ENCODE measurements at regions not wholly inside any gene's neighbourhood (a gene's known extent, or its start where the extent isn't known, plus 50 kb on each side); places are given as distances from the start of the nearest gene placed in this dataset.

DNA sequence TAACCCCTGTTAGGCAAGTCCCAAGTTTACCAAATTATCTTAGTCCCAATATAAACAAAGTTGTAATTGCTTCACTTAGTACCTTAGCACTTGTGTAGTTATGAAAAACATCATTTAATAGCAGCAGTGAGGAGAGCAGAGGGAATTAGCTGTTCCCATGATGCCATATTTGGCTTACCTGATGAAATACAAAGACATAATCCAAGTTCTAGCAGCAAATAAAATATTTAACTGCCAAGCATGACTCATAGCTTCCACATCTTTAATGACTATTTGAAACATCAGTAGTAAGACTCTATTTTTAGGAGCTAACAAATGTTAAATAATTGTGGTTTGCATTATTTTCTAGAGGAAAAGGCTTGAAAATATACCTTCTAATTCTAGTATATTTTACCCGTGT is 94.0 kb upstream of the MCHR2 start (continued):
- TF ChIP-seq SKIL (IDR thresholded peaks at IDR 0.05; ENCODE audit: low read depth, poor library complexity, severe bottlenecking) (no peak), POLR2AphosphoS5 (IDR thresholded peaks at IDR 0.05; ENCODE audit: low read length) (no peak)

- no TSS peak for BruUV-seq (replicated peaks)
- ChIA-PET POLR2A (no interaction called here), RAD21 (ENCODE audit: unreplicated experiment) (no interaction called here), CTCF (no interaction called here), SMC1A (ENCODE audit: uncharacterized antibody, unreplicated experiment) (interaction anchor here (0.9 to 1.9 kb wide), 3 partner anchors 22 to 467 kb away, joined by 3 to 4 read pairs (median 3); no protein-coding TSS in a partner anchor)
- Histone ChIP-seq H3K27ac (ENCODE audit: control insufficient read depth, insufficient read depth) (no peak overlapping the region), H3K36me3 (ENCODE audit: control insufficient read depth in 2 of 2, insufficient read depth in 2 of 2, low read length in 1 of 2) (no peaks in the 10 kb centered on the region), H3K4me1 (ENCODE audit: control insufficient read depth, insufficient read depth, low read length) (no peaks in the 10 kb centered on the region), H3K4me3 (no peak overlapping the region), H3K27me3 (replicated peaks in 1 of 2; ENCODE audit: control insufficient read depth in 2 of 2, insufficient read depth in 2 of 2, low read length in 1 of 2) (no peaks in the 10 kb centered on the region), H3K4me2 (ENCODE audit: control insufficient read depth, insufficient read depth) (no peak overlapping the region), H3K9me3 (replicated peaks; ENCODE audit: control insufficient read depth, insufficient read depth, low read length) (no peaks in the 10 kb centered on the region), H2AFZ (ENCODE audit: control insufficient read depth, low read depth, low read length) (no peak overlapping the region), H4K20me1 (ENCODE audit: control insufficient read depth, insufficient read depth) (no peaks in the 10 kb centered on the region), H3K9ac (ENCODE audit: control insufficient read depth, insufficient read depth, low read length) (no peak overlapping the region), H3K79me2 (ENCODE audit: control insufficient read depth, insufficient read depth, low read length) (no peaks in the 10 kb centered on the region)
- intact Hi-C loops (cut with micrococcal nuclease; ENCODE audit: unreplicated experiment), result no loop called here
- TF ChIP-seq, protein P1, sequence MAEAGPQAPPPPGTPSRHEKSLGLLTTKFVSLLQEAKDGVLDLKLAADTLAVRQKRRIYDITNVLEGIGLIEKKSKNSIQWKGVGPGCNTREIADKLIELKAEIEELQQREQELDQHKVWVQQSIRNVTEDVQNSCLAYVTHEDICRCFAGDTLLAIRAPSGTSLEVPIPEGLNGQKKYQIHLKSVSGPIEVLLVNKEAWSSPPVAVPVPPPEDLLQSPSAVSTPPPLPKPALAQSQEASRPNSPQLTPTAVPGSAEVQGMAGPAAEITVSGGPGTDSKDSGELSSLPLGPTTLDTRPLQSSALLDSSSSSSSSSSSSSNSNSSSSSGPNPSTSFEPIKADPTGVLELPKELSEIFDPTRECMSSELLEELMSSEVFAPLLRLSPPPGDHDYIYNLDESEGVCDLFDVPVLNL (IDR thresholded peaks at IDR 0.05; ENCODE audit: low read depth, low read length), result no peak
- no peak for TF ChIP-seq TBL1XR1 (IDR thresholded peaks at IDR 0.05; ENCODE audit: low read depth, low read length)
- no peak for TF ChIP-seq CTCF (IDR thresholded peaks at IDR 0.05 in 2 of 3, conservative IDR thresholded peaks at IDR 0.05 in 1 of 3; ENCODE audit: control insufficient read depth in 2 of 3, extremely low read depth in 1 of 3, insufficient read depth in 1 of 3, low read depth in 3 of 3, low read length in 3 of 3)
- TF ChIP-seq RAD21 (IDR thresholded peaks at IDR 0.05; ENCODE audit: insufficient read depth, low read depth, low read length), result no peak
- no peak for TF ChIP-seq ZZZ3 (IDR thresholded peaks at IDR 0.05; ENCODE audit: control insufficient read depth, insufficient read length, low read depth)
- TF ChIP-seq EGR1 (IDR thresholded peaks at IDR 0.05; ENCODE audit: borderline replicate concordance in 1 of 2, low read depth in 2 of 2, low read length in 2 of 2), result no peak
- TF ChIP-seq, protein P2, sequence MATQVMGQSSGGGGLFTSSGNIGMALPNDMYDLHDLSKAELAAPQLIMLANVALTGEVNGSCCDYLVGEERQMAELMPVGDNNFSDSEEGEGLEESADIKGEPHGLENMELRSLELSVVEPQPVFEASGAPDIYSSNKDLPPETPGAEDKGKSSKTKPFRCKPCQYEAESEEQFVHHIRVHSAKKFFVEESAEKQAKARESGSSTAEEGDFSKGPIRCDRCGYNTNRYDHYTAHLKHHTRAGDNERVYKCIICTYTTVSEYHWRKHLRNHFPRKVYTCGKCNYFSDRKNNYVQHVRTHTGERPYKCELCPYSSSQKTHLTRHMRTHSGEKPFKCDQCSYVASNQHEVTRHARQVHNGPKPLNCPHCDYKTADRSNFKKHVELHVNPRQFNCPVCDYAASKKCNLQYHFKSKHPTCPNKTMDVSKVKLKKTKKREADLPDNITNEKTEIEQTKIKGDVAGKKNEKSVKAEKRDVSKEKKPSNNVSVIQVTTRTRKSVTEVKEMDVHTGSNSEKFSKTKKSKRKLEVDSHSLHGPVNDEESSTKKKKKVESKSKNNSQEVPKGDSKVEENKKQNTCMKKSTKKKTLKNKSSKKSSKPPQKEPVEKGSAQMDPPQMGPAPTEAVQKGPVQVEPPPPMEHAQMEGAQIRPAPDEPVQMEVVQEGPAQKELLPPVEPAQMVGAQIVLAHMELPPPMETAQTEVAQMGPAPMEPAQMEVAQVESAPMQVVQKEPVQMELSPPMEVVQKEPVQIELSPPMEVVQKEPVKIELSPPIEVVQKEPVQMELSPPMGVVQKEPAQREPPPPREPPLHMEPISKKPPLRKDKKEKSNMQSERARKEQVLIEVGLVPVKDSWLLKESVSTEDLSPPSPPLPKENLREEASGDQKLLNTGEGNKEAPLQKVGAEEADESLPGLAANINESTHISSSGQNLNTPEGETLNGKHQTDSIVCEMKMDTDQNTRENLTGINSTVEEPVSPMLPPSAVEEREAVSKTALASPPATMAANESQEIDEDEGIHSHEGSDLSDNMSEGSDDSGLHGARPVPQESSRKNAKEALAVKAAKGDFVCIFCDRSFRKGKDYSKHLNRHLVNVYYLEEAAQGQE (IDR thresholded peaks at IDR 0.05; ENCODE audit: low read depth, low read length), result no peak
- TF ChIP-seq MYC (IDR thresholded peaks at IDR 0.05; ENCODE audit: insufficient read depth, insufficient read length, insufficient replicate concordance, low read length, severe bottlenecking), result no peak
- TF ChIP-seq KAT2A (conservative IDR thresholded peaks at IDR 0.05; ENCODE audit: control insufficient read depth, low read depth, low read length), result no peak
- TF ChIP-seq KDM1A (IDR thresholded peaks at IDR 0.05; ENCODE audit: borderline replicate concordance), result no peak
- no peak for TF ChIP-seq MTA2 (IDR thresholded peaks at IDR 0.05; ENCODE audit: low read depth)
- no peak for TF ChIP-seq NR2C2 (IDR thresholded peaks at IDR 0.05; ENCODE audit: borderline replicate concordance, control insufficient read depth, insufficient read length, low read depth)
- TF ChIP-seq YY1 (IDR thresholded peaks at IDR 0.05; ENCODE audit: low read depth, low read length), result no peak
- no peak for DNase-seq (ENCODE audit: low read depth, low spot score)
- in situ Hi-C loops (cut with MboI), result no loop called here
- FAIRE-seq, result no peak
- no peak for ATAC-seq
- 4% methylated on average over 2 of the region's 2 CpGs for WGBS (ENCODE audit: insufficient coverage, insufficient replicate concordance, low lambda C conversion rate, missing lambda C conversion rate)
These were observed 91.0 kb upstream of the MCHR2 start for GRCh38 chr6:100084991-100085364.

Data from GM12878 (cell line).